ENCODE measurements at regions not wholly inside any gene's neighbourhood (a gene's known extent, or its start where the extent isn't known, plus 50 kb on each side); places are given as distances from the start of the nearest gene placed in this dataset.

- TF ChIP-seq CTCF (IDR thresholded peaks at IDR 0.05) (no peak), ZFX (IDR thresholded peaks at IDR 0.05; ENCODE audit: borderline replicate concordance) (no peak)
Measured at GRCh38 chr5:73272351-73272750, 99.4 kb downstream of the TMEM174 start.

Measured in 22Rv1 (cell line).